ENCODE measurements at regions not wholly inside any gene's neighbourhood (a gene's known extent, or its start where the extent isn't known, plus 50 kb on each side); places are given as distances from the start of the nearest gene placed in this dataset.

DNA sequence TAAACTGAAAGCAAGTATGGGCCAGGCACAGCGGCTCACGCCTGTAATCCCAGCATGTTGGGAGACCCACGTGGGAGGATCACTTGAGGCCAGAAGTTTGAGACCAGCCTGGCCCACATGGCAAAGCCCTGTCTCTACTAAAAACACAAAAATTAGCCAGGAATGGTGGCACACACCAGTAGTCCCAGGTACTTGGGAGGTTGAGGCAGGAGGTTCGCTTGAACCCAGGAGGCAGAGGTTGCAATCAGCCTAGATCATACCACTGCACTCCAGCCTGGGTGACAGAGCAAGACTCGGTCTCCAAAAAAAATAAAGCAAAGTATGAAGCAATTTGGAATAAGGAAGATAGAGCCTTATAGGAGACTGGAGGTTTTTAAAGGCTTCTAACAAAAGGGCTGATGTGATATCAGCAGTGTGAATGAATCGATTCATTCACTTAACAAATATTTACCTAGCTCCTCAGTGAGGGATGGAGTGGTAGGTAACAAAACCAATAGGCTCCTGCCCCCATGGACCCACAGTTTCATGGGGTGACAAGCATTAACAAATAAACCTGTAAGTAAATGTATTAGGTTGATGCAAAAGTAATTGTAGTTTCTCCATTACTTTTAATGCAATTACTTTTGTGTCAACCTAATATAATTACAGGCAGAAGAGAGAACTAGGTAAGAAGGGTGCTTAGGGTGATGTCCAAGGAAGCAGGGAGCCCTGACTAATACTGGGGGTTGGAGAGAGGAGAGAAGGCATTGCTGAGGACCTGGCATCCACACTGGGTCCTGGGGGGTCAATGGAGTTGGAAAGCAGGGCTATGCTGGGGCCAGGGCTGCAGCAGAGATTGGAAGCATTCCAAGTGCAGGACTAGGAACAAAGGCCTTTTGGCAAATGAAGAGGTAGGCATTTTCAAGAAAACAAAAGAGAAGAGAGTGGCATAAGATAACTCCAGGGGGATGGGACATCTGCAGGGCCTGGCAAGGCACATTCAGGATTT is 195.4 kb upstream of the ARL4C start:
- no peak for DNase-seq

DNA sequence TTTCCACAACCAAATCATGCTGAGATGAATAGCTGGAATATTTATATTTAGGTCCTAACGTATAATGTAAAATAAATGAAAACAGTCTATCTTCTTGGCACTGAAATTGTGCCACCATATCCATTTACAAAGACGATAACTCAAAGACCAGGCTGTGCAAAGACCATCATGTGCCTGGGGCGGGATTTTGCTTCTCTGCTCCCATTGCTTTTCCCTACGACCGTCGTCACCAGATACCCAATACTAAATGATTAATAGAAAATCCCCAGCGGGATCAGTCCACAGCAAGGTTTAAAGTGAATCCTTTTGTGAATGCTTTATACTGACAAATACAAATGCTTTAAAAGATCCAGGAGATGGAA is 194.3 kb upstream of the ARL4C start:
- no peak for DNase-seq

DNA sequence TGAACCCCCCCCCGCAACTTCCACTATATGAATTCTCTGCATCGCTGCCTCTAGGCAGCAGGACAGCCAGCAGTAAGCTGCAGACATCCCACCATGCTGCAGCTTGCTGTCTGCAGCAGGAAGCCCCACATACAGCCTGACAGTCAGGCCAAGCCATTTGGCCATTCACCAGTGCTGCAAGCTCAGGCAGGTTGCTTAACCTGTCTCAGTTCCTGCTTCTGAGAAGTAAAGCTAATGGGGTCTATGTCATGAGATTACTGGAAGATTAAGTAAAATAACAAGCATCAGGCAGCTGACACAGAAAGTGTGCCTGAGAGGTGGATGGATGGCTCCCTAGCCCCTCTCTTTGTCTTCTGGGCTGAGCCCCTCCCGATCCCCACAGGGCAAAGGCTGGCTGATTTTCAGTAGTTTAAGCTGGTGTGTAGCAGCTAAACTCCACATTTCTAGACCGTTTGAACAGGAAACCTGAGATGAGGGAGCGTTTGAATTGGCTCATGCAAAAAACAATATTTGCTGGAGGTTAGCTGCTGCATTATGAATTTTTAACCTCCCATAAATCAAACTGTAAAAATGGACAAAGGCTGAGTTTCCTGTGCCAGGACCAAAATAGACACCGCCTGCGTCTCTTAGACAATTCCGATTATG is 193.8 kb upstream of the ARL4C start:
- DNase-seq = no peak

DNA sequence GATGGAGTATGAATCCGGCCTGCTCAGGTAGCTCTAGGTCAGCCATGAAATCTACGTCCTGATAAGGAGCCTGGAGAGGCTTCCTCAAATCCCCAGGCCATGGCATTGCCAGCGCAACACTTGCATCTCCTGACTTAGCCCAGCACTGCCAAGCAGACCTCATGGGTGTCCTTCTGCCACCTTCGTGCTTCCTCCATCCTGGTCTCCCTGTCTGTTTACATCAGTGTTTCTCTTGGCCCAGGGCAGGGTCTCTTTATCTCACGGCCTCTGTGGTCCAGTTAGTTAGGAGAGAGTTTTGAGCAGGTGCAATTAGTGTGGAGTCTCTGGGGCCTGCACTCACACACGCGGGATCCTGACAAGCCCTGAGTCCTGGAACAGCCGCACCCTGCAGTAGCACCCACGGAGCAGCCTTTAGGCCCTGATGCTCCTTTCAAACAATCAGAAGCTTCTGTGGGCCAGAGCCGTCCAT is 193.1 kb upstream of the ARL4C start:
- no peak for DNase-seq

DNA sequence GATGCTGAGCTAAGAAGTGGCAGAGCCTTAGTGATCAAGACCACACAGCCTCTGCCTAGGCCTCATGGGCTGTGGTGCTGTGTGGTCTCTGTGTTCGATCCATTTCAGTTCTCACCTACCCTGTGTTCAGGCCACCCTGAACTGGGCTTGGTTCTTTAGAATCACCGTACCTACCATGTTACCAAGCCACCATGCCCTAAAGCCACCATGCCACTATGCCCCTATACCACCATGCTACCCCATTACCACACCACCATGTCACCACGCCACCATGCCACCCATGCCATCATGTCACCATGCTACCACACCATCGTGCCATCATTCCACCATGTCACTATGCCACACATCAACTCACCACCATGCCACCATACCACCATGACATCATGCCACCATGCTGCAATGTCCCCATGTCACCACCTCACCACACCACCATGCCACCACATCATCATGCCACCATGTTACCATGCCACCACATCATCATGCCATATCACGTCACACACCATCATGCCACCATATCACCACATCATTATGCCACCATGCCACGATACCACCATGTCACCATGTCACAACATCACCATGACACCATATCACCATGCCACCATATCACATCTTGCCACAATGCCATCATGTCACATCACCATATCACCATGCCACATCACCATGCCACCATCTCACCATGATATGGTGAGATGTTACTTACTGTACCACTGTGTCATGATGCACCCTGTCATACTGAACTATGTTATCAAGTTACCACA is 191.0 kb upstream of the ARL4C start:
- no peak for DNase-seq

DNA sequence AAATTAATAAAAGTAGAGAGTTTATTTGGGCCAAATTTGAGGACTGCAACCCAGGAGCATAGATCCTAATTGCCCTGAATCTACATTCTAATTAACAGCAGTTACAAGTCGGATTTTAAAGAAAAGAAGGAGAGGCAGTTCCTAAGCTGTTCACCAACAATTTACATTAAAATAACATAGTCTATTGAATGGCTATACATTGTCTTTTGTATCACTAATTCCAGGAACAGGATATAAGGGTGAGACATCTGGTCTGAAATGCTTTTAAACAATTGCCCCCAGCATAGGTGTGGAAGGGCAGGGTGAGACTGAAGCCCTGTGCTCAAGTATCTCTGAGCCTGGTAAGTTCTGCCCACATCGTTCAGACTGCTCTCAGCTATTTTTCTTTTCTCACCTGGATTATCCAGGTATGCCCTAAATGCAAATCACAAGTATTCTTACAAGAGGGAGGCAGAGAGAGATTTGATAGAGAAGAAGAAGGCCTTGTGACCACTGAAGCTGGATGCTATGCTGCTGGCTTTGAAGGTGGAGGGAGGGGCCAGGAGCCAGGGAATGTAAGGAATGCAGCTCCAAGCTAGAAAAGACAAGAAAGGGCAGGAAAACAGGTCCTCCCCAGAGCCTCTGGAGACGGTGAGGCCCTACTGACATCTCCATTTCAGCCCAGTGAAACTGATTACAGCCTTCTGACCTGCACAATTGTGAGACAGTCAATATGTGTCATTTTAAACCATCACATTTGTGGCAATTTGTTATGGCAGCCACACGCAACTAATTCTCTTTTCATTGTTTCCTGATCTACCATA is 189.4 kb upstream of the ARL4C start:
- DNase-seq = no peak

DNA sequence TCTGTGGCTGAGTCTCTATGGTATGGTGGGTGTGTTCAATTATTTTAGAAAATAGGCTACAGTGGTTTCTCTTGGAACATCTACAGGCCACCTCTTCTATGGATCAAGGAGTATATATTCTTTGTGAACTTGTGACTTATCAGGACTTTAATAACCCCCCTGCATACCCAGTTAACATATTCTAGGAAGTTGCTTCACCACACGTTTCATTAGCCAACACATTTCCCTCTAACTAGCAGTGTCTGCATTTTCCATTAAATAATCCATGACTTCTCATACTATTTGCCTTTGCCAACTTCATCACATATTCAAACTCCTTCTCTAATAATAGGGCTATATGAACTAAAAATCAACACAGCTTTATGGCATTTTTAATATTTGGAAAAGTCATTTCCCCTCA is 187.6 kb upstream of the ARL4C start:
- DNase-seq = no peak

DNA sequence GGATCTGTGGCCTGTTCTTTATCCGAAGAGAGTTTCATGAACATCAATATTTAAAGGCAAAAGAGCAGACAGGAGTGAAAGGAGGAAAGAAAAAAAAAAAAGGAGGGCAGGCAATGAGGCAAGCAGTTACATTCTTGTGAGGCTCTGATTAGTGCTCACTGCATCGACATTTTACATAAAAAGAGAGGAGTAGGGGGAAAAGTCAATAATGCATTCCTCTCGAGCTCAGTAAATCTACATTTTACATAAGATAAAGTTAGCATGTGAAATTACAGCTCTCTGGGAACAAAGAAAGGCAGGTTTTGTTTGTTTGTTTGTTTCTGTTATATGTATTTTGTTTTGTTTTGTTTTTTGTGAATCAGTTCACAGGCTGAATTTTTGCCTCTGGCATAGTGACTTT is 187.1 kb upstream of the ARL4C start:
- no peak for DNase-seq

DNA sequence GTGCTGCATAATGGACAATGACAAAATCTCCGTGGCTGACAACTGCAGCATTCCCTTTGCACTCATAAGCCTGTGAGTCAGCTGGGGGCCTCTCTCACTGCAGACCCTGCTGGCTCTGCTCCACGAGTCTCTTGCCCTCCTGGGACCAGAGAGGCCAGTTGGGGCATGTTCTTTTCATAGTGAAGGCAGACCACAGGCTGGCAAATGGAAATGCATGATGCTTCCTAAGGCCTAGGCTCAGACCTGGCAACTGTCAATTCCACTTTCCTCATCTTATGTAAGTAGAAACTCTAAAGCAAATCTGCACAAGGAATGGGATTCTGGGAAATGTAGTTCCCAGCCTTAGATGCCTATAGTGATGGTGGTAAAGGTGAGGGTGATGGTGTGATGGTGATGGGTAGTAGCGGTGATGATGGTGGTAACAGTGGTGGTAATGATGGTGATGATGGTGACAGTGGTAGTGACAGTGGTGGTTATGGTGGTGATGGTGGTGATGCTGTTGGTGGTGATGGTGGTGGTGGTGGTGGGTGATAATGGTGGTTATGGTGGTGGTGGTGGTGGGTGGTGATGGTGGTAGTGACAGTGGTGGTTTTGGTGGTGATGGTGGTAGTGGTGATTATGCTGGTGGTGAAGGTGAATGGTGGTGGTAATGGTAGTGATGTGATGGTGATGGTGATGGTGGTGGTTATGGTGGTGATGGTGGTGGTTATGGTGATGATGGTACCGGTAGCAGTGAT is 185.8 kb upstream of the ARL4C start:
- no peak for DNase-seq

DNA sequence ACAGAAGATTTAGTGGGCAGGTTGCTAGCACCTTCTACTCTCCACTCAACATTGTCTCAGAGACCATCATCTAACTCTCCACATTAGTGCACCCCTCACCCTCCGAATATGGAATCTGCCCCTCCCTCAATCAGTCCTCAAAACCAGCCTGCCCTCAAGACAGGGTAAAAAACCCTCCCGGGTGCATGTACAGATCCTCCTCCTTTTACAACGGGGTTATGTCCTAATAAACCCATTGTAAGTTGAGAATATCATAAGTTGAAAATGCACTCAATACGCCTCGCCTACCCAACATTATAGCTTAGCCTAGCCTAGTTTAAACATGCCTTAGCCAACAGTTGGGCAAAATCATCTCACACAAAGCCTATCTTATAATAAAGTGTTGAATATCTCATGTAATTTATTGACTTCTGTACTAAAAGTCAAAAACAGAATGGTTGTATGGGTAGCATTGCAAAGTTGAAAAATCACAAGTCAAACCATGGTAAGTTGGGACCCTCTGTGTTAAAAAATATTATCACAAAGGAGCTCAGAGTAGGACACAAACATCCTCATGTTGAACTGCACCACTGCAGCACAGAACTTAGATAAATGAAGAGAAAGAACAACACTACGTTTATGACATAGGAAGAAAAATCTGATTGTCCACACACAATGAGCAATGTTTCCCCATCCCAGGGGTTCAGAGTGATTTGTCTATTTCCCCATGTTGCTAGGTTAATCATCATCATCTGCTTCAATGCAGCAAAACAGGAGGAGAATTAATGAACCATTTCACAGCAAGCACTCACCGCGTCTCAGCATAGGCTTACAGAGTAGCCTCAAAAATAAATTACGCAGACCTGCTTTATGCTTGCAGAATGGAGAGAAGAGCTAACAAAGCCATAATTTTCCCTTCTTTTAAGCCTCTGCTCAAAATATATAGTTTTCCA is 184.1 kb upstream of the ARL4C start:
- DNase-seq = no peak

DNA sequence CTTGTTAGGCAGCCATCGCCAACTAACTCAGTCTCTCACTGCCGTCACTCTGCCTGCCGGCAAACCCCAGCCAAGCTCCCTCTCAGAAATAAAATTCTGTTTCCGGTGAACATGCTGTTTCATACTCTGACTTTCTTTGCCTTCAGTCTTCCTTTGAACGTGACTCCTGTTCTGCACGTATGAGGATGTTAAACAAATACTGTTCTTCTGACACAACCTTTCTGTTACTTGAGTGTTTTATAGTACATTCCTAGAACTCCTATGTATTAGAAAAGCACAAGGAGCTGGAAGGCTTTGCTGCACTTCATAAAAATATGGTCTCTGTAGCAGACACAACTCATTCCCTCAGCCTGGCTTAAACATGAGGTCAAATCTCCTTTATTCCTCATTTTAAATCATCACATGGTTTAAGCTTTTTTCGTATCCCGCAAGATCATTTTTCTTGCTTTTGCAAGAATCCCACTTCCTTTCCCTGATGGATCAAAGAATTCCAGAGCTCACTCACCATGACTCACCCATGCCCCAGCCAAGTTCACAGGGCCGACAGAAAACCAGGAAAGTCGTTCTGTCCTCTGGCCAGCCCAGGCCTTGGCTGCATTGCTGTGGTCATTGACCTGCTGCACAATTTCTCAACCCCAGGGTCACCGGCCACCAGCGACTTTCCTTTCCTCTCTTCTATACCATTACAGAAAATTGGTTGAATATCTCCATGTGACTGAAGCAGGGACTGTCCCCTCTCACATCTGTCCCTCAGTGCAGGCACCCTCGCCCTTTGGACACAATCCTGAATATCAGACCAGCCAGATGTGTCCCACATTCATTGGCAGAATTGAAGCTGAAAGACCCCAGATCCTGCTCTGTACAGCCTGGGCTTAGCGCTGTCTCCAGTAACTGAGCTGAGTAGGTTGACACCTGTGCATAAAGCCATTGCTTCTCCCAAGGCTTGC is 183.1 kb upstream of the ARL4C start:
- DNase-seq = no peak

DNA sequence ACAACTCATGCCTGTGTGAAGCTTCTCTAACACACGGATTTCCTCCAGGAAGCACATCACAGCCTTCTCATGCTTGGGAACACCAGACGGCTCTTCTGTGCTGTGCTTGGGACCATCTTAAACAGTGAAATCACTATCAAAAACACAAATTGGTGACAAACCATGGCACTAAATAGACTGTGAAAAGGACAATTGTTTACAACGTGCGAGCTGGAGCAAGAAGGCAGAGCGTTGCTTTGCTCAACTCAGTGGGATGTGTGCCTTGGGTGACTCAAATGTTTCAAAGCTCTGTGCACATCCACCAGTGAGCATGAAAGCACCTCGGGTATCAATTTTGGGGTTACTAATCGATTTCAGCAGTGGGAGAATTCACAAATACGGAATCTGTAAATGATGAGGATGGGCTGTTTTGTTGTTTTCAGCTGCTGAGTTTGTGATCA is 182.4 kb upstream of the ARL4C start:
- no peak for DNase-seq

DNA sequence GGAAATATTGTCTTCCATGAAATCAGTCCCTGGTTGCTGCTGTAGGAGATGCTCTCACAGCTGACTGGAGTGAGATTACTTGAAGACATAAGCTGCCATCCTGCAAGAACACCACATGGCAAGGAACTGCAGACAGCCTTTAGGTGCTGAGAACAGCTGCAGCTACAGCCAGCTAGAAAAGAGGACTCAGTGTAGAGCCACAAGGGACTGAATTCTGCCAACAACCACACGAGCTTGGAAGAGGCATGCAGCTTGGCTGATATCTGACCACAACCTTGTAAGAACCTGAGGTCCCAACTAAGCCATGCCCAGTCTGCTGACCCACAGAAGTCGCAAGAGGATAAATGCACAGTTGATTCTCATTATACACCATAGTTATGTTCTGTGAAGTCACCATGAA is 181.8 kb upstream of the ARL4C start:
- DNase-seq = no peak

DNA sequence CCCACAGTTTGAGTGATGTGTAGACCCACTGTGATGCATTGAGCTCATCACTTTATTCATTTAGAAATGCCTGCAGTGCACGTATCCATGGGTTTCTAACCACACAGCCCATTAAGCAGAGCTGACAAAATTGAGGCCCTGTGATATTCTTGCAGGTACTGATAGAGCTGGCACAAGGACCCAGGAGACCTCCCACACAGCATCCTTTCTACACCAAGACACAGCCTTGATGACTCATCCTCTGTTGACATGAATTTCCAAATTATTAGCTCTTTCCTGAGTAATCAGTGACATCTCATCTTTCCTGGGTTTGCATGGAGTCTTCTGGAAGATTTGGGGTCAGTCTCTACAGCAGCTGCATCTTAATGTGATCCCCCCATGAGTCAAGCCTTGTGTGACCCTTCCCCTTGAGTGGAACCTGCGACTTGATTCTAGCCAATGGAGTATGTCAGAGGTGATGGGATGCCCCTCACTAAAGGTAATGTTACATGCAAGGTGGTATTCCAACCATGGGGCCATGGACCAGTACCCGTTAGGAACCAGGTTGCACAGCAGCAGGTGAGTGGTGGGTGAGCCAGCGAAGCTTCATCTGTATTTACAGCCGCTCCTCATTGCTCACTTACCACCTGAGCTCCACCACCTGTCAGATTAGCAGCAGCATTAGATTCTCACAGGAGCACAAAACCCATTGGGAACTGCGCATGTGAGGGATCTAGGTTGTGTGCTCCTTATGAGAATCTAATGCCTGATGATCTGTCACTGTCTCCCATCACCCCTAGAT is 181.1 kb upstream of the ARL4C start:
- DNase-seq = no peak

DNA sequence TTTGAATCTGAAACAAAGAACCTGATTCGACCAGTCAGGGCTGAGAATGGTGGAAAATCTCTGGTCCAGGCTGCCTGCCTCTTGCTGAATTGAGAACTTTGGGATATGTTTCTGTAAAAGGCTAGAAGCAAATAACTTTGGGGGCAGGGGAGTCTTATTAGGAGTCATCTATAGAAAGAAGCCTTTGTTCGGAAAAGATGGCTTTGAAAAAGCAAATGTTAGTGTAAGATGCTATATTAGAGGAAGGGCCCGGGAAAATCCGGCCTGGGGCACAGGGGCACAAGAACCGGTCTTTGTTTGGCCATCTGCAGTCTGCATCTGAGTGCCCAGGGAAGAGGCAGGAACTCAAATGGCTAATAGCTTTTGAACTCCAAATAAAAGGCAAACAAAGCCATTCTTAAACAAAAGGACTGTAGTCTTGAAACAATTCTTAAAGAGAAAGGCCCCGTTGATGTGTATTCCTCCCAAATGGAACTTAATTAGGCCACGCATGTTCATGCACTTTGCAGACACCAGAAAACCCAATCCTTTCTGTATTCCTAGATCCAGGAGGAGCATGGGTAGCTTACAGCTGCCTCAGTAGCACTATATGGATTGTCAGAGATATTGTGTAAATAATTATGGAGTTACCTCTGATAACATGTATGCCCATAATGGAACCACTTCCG is 180.0 kb upstream of the ARL4C start:
- DNase-seq = no peak

DNA sequence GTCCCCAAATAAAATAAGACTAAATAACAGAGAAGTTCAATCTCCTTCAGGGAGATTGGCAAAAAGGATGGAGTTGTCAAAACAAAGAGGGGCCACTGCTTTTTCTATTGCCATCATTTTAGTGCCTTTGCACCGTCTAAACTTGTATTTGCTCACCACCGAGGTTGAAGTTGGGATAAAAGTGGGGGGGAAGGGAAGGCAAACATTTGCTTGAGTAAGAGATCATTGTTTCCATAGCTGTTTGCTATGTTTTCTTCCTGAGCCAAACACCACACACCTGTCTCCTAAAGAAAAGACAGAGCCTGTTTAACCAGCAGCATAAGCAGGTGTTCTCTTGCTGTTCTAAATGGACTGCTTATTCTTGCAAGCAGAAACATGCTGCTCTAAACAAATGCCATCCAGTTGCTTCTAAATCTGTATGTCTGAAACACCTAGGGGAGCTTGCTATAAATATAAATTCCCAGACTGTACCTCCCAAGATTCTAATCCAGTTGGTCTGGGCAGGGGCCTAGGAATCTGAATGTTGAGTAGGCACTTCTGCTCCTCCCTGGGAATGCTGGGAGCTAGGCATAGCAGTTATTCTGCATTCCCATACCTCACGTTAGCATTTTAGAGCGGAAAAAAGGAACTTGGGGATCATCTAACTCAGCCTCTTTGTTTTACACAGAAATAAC is 179.4 kb upstream of the ARL4C start:
- no peak for DNase-seq

DNA sequence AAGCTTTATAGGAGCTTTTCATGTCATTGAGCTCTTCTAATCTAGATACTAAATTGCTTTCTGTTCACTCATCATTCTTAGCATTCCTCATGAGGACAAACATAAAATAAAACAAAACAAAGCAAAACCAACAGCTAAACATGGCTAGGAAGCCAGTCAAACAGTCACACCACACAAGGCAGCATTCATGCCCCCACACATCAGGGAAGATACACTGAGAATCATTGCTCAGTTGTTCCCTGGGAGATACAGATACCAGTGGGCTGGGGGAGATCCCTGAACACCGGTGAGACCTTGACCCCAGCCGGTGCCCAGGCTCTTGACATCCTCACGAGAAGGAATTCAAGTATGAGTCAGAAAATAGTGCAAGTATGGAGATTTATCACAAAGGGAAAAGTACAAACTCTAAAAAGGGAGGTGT is 177.9 kb upstream of the ARL4C start:
- DNase-seq = no peak
